HepG2 (cell line): ENCODE measurements at regions not wholly inside any gene's neighbourhood (a gene's known extent, or its start where the extent isn't known, plus 50 kb on each side); places are given as distances from the start of the nearest gene placed in this dataset.

Experiments
- ATAC-seq: fragments of 200-7000 bp; cut with Tn5 transposase; 3 replicates; pipeline ENCODE4 v1.9.1; 2020; ENCODE audit warnings: mild to moderate bottlenecking, moderate library complexity
- BruUV-seq: library from RNA; stranded (reverse); fragments of 400-500 nt; replicated peaks from 2 replicates; lab custom pipeline; 2021; lab: Mats Ljungman, UMichigan
- CTCF ChIA-PET: fragments of 300-600 bp; formaldehyde crosslinking; extraction: SDS; loops from one replicate; lab custom pipeline; 2021; ENCODE audit warnings: low total read pairs, inconsistent platforms, low intra/inter-chr PET ratio; lab: Yijun Ruan, JAX
- POLR2A ChIA-PET: fragments of 350-600 bp; sonication (Branson Sonifier 250); formaldehyde crosslinking; loops from one replicate; lab custom pipeline; 2020; ENCODE audit warnings: antibody characterized with exemption, inconsistent platforms; lab: Yijun Ruan, JAX
- DNase-seq: peaks from one replicate; pipeline ENCODE4 v3.0.0-alpha.2; 2015; ENCODE audit warnings: low spot score
- FAIRE-seq: peaks from 3 replicates; lab custom pipeline; 2011; peaks lifted over from hg19 to GRCh38; lab: Jason Lieb, UNC
- H2AFZ ChIP-seq: one replicate; pipeline ENCODE4 v1.6.1; 2011; ENCODE audit warnings: low read length, inconsistent platforms
- H3K27ac ChIP-seq: fragments of 300-600 bp; 3 replicates; pipeline ENCODE4 v1.8.0; 2011; ENCODE audit warnings: mixed run types, mild to moderate bottlenecking, mixed read lengths, low read length, inconsistent platforms; ENCODE audit not compliant: insufficient read depth; ENCODE audit errors: extremely low read length
- H3K27me3 ChIP-seq, 2 experiments: fragments of 200-600 bp in 1 of 2; 2 replicates in 1 of 2; 3 replicates in 1 of 2; pipeline versions ENCODE4 v1.6.0 to v1.8.0; 2011; ENCODE audit warnings: low read length in 2 of 2, mild to moderate bottlenecking in 2 of 2, moderate library complexity in 2 of 2, inconsistent platforms in 1 of 2; ENCODE audit not compliant: insufficient read depth in 2 of 2, control insufficient read depth in 1 of 2
- H3K36me3 ChIP-seq, 2 experiments: fragments of 200-600 bp in 1 of 2; replicated peaks in 1 of 2; 2 replicates in 1 of 2; 3 replicates in 1 of 2; pipeline versions ENCODE4 v1.5.1 to v1.8.0; 2011; ENCODE audit warnings: low read length in 2 of 2, inconsistent platforms in 1 of 2; ENCODE audit not compliant: insufficient read depth in 2 of 2, control insufficient read depth in 1 of 2
- H3K4me1 ChIP-seq: 2 replicates; pipeline ENCODE4 v1.5.1; 2012; ENCODE audit warnings: low read length, inconsistent platforms; ENCODE audit not compliant: insufficient read depth
- H3K4me2 ChIP-seq: 2 replicates; pipeline ENCODE4 v1.6.0; 2011; ENCODE audit warnings: low read depth, low read length, inconsistent platforms
- H3K4me3 ChIP-seq, 3 experiments: fragments of 200-600 bp in 1 of 3; sonication (generic), shearing (Covaris generic) in 1 of 3; replicated peaks in 1 of 3; 2 replicates each; pipeline ENCODE4 v1.5.1; 2011 to 2016; ENCODE audit warnings: low read length in 3 of 3, inconsistent platforms in 2 of 3, low read depth in 2 of 3, mild to moderate bottlenecking in 2 of 3, control low read depth in 1 of 3, mixed read lengths in 1 of 3; ENCODE audit not compliant: insufficient read depth in 1 of 3
- H3K79me2 ChIP-seq: one replicate; pipeline ENCODE4 v1.6.1; 2011; ENCODE audit warnings: low read length, inconsistent platforms; ENCODE audit not compliant: insufficient read depth
- H3K9ac ChIP-seq: 2 replicates; pipeline ENCODE4 v1.6.0; 2011; ENCODE audit warnings: mild to moderate bottlenecking, low read depth, low read length, inconsistent platforms; ENCODE audit not compliant: insufficient read depth
- H3K9me3 ChIP-seq: 2 replicates; pipeline ENCODE4 v1.5.1; 2012; ENCODE audit warnings: mild to moderate bottlenecking, low read length
- H4K20me1 ChIP-seq: 2 replicates; pipeline ENCODE4 v1.6.0; 2011; ENCODE audit warnings: inconsistent platforms, mild to moderate bottlenecking, low read length, moderate library complexity; ENCODE audit not compliant: insufficient read depth
- EEA1 ChIP-seq: sonication (generic); formaldehyde crosslinking; IDR thresholded peaks from 2 replicates; pipeline ENCODE4 v1.5.1; 2020; ENCODE audit warnings: mild to moderate bottlenecking, missing genetic modification reagents, borderline replicate concordance
- ERF ChIP-seq: IDR thresholded peaks from 2 replicates; pipeline ENCODE4 v1.6.1; 2018; ENCODE audit warnings: missing biosample characterization, missing genetic modification reagents
- FOXA3 ChIP-seq: IDR thresholded peaks from 2 replicates; pipeline ENCODE4 v1.6.1; 2016; ENCODE audit warnings: missing genetic modification reagents, missing compliant biosample characterization
- GABPA ChIP-seq, 2 experiments: IDR thresholded peaks; 2 replicates each; pipeline ENCODE4 v1.6.1; 2011 to 2016; ENCODE audit warnings: low read depth in 2 of 2, low read length in 1 of 2, missing biosample characterization in 1 of 2, missing genetic modification characterization in 1 of 2
- MXD1 ChIP-seq: sonication (generic); formaldehyde crosslinking; IDR thresholded peaks from 2 replicates; pipeline ENCODE4 v1.4.0; 2020; ENCODE audit warnings: mild to moderate bottlenecking, missing genetic modification reagents
- MYC ChIP-seq: sonication (generic); formaldehyde crosslinking; IDR thresholded peaks from 2 replicates; pipeline ENCODE4 v1.9.0; 2021; ENCODE audit warnings: missing genetic modification reagents, borderline replicate concordance
- NR1H2 ChIP-seq: sonication (generic); formaldehyde crosslinking; IDR thresholded peaks from 2 replicates; pipeline ENCODE4 v1.8.1; 2022; ENCODE audit warnings: low read depth, missing genetic modification reagents, borderline replicate concordance
- PRDM4 ChIP-seq: sonication (generic); formaldehyde crosslinking; IDR thresholded peaks from 2 replicates; pipeline ENCODE4 v1.9.0; 2021; ENCODE audit warnings: missing genetic modification reagents, borderline replicate concordance
- RORA ChIP-seq: sonication (generic); formaldehyde crosslinking; IDR thresholded peaks from 2 replicates; pipeline ENCODE4 v1.5.0; 2020; ENCODE audit warnings: mild to moderate bottlenecking, missing genetic modification reagents, moderate library complexity
- TMF1 ChIP-seq: sonication (generic); formaldehyde crosslinking; IDR thresholded peaks from 2 replicates; pipeline ENCODE4 v1.8.1; 2022; ENCODE audit warnings: low read depth, missing genetic modification reagents
- ZNF205 ChIP-seq: IDR thresholded peaks from 2 replicates; pipeline ENCODE4 v1.6.1; 2018; ENCODE audit warnings: missing biosample characterization, missing genetic modification reagents
- ZNF430 ChIP-seq: sonication (generic); formaldehyde crosslinking; IDR thresholded peaks from 2 replicates; pipeline ENCODE4 v1.9.0; 2021; ENCODE audit warnings: mild to moderate bottlenecking, missing genetic modification reagents
- ZNF569 ChIP-seq: sonication (generic); formaldehyde crosslinking; IDR thresholded peaks from 2 replicates; pipeline ENCODE4 v1.5.0; 2020; ENCODE audit warnings: mild to moderate bottlenecking, missing genetic modification reagents, moderate library complexity, borderline replicate concordance
- ZNF605 ChIP-seq: sonication (generic); formaldehyde crosslinking; IDR thresholded peaks from 2 replicates; pipeline ENCODE4 v1.8.0; 2022; ENCODE audit warnings: mild to moderate bottlenecking, missing genetic modification reagents
- ZNF614 ChIP-seq: IDR thresholded peaks from 2 replicates; pipeline ENCODE4 v1.6.1; 2018; ENCODE audit warnings: missing biosample characterization, missing genetic modification reagents, inconsistent platforms, borderline replicate concordance
- ZNF775 ChIP-seq: sonication (generic); formaldehyde crosslinking; IDR thresholded peaks from 2 replicates; pipeline ENCODE4 v1.4.0; 2020; ENCODE audit warnings: missing genetic modification reagents, mild to moderate bottlenecking, moderate library complexity, borderline replicate concordance
- WGBS: methylation state at CpG from one replicate; pipeline ENCODE4 v1.1.6; 2017; ENCODE audit warnings: low lambda C conversion rate; 5-methylcytosine and 5-hydroxymethylcytosine counted together
- in situ Hi-C: cut with HindIII; loops from 2 replicates; pipeline ENCODE4 v1.10.0; 2017; ENCODE audit warnings: low pct_unique_long_range_greater_than_20kb; ENCODE audit not compliant: extremely low pct_ligation_motif_present
- intact Hi-C: fragments of 100-400 bp; cut with micrococcal nuclease; formaldehyde crosslinking; loops from one replicate; pipeline ENCODE4 v1.10.0; 2022; ENCODE audit not compliant: unreplicated experiment
- TF ChIP-seq, protein P1 (sequence below): conservative IDR thresholded peaks from 2 replicates; pipeline ENCODE4 v1.6.1; 2018; ENCODE audit warnings: missing genetic modification reagents
- TF ChIP-seq, protein P2 (sequence below): fragments of 450-650 bp; IDR thresholded peaks from 2 replicates; pipeline ENCODE4 v1.6.1; 2017
- TF ChIP-seq, protein P3 (sequence below): IDR thresholded peaks from 2 replicates; pipeline ENCODE4 v1.6.1; 2016

DNA sequence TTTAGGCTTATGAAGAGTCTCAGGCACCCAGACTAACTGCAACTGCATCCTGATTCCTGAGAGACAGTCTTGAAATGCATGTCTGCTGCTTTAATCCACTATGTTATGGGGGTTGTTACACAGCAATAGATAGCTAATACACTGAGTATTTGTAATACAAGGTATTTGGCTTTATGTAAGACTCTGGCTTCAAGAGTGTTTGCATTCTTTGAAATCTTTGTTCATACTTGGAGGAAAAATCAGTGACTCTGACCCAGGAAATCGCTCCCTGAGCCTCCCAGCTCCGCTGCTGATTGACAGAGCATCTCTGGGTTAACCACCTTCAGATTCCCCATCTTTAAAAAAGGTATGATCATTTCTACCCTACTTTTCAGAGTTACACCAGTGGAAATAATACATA lies 133.9 kb downstream of the MTPAP start (continued):
- no peak for TF ChIP-seq MYC (CRISPR knock-in tag)

- Histone ChIP-seq H3K9me3 (no peaks in the 10 kb centered on the region), H2AFZ (no peak overlapping the region), H4K20me1 (no peaks in the 10 kb centered on the region), H3K4me2 (no peak overlapping the region), H3K4me1 (no peaks in the 10 kb centered on the region), H3K9ac (no peak overlapping the region), H3K36me3 (no peaks in the 10 kb centered on the region), H3K27ac (no peak overlapping the region), H3K27me3 (peaks cover 0 to 4% of the 10 kb centered on the region in 2 experiments; a peak in 1 of 5 replicates), H3K4me3 (no peak overlapping the region), H3K79me2 (no peaks in the 10 kb centered on the region)
- BruUV-seq = no TSS peak
- intact Hi-C loops = no loop called here
- DNase-seq = no peak
- FAIRE-seq = no peak
- in situ Hi-C loops = no loop called here
- 15% methylated on average over 4 of the region's 4 CpGs for WGBS
- ChIA-PET CTCF (no interaction called here), POLR2A (no interaction called here)
- no peak for ATAC-seq
- TF ChIP-seq ERF (CRISPR knock-in tag) (no peak), NR1H2 (CRISPR knock-in tag) (no peak), TMF1 (CRISPR knock-in tag) (no peak), EEA1 (CRISPR knock-in tag) (no peak), ZNF569 (no peak), GABPA (IDR thresholded peaks at IDR 0.05; ENCODE audit: low read depth, low read length) (no peak), GABPA (CRISPR knock-in tag; IDR thresholded peaks at IDR 0.05; ENCODE audit: low read depth) (no peak), ZNF205 (CRISPR knock-in tag) (no peak), FOXA3 (CRISPR knock-in tag) (no peak), RORA (CRISPR knock-in tag) (no peak), PRDM4 (CRISPR knock-in tag) (no peak), ZNF605 (CRISPR knock-in tag) (no peak), ZNF614 (CRISPR knock-in tag) (no peak), ZNF430 (no peak), ZNF775 (CRISPR knock-in tag) (no peak), MXD1 (CRISPR knock-in tag) (no peak)
- TF ChIP-seq, protein P1, sequence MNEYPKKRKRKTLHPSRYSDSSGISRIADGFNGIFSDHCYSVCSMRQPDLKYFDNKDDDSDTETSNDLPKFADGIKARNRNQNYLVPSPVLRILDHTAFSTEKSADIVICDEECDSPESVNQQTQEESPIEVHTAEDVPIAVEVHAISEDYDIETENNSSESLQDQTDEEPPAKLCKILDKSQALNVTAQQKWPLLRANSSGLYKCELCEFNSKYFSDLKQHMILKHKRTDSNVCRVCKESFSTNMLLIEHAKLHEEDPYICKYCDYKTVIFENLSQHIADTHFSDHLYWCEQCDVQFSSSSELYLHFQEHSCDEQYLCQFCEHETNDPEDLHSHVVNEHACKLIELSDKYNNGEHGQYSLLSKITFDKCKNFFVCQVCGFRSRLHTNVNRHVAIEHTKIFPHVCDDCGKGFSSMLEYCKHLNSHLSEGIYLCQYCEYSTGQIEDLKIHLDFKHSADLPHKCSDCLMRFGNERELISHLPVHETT (CRISPR knock-in tag) = no peak
- TF ChIP-seq, protein P2, sequence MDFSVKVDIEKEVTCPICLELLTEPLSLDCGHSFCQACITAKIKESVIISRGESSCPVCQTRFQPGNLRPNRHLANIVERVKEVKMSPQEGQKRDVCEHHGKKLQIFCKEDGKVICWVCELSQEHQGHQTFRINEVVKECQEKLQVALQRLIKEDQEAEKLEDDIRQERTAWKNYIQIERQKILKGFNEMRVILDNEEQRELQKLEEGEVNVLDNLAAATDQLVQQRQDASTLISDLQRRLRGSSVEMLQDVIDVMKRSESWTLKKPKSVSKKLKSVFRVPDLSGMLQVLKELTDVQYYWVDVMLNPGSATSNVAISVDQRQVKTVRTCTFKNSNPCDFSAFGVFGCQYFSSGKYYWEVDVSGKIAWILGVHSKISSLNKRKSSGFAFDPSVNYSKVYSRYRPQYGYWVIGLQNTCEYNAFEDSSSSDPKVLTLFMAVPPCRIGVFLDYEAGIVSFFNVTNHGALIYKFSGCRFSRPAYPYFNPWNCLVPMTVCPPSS = no peak
- TF ChIP-seq, protein P3, sequence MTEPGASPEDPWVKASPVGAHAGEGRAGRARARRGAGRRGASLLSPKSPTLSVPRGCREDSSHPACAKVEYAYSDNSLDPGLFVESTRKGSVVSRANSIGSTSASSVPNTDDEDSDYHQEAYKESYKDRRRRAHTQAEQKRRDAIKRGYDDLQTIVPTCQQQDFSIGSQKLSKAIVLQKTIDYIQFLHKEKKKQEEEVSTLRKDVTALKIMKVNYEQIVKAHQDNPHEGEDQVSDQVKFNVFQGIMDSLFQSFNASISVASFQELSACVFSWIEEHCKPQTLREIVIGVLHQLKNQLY (CRISPR knock-in tag) = no peak
Measured at GRCh38 chr10:30210296-30210695, 138.8 kb downstream of the MTPAP start.
